ENCODE measurements at regions not wholly inside any gene's neighbourhood (a gene's known extent, or its start where the extent isn't known, plus 50 kb on each side); places are given as distances from the start of the nearest gene placed in this dataset.
A peak's percentile ranks its signal among the peaks of the same experiment; 100 is the strongest.

DNA sequence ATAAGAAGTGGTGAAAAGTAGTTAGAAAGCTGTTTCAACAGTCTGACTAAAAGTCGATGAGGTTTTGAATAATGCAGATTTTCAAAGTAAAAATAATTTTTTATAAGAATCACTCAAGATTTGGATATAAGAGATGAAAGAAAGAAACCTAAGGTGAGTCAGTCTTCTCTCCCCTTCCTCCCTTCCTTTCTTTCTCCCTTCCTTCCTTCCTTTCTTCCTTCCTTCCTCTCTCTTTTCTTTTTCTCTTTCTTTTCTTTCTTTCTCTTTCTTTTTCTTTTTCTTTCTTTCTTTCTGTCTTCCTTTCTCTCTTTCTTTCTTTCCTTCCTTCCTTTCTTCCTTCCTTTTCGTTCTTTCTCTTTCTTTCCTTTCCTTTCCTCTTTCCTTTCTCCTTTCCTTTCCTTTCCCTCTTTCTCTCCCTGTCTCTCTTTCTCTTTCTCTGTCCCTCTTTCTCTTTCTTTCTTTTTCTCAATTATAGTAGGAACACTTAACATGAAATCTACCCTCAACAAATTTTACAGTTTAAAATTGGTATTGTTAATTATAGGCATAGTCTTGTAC is 308.6 kb downstream of the ARL4A start:
- no peak overlapping the region for H3K4me3 ChIP-seq (ENCODE audit: low read depth, low read length)
- DNase-seq (ENCODE audit: low read depth in 4 of 6, low spot score in 6 of 6): no peak
- H3K9me3 ChIP-seq (ENCODE audit: control insufficient read depth, insufficient read depth, low read length): peaks cover 3% of the 10 kb centered on the region
- WGBS (ENCODE audit: insufficient coverage): 92% methylated on average over 1 of the region's 2 CpGs
- no peaks in the 10 kb centered on the region for H3K4me1 ChIP-seq (ENCODE audit: control insufficient read depth, insufficient read depth, low read length)
- H3K27ac ChIP-seq (ENCODE audit: low read depth, low read length): no peak overlapping the region
- no peaks in the 10 kb centered on the region for H3K36me3 ChIP-seq (ENCODE audit: control insufficient read depth, insufficient read depth, low read length)
- no peaks in the 10 kb centered on the region for H3K27me3 ChIP-seq (ENCODE audit: control insufficient read depth, insufficient read depth, low read length)

- no CpG with 5 or more reads among the region's 1 CpG for WGBS (ENCODE audit: insufficient coverage)
- Histone ChIP-seq H3K27ac (ENCODE audit: low read depth, low read length) (no peak overlapping the region), H3K9me3 (ENCODE audit: control insufficient read depth, insufficient read depth, low read length) (no peaks in the 10 kb centered on the region), H3K4me1 (ENCODE audit: control insufficient read depth, insufficient read depth, low read length) (no peaks in the 10 kb centered on the region), H3K4me3 (ENCODE audit: low read depth, low read length) (no peak overlapping the region), H3K36me3 (ENCODE audit: control insufficient read depth, insufficient read depth, low read length) (no peaks in the 10 kb centered on the region), H3K27me3 (ENCODE audit: control insufficient read depth, insufficient read depth, low read length) (no peaks in the 10 kb centered on the region)
- no peak for DNase-seq (ENCODE audit: low read depth in 4 of 6, low spot score in 6 of 6)
Observed at GRCh38 chr7:13007331-13007730, 319.9 kb downstream of the ARL4A start.

- Histone ChIP-seq H3K9me3 (ENCODE audit: control insufficient read depth, insufficient read depth, low read length) (no peaks in the 10 kb centered on the region), H3K4me3 (ENCODE audit: low read depth, low read length) (no peak overlapping the region), H3K36me3 (ENCODE audit: control insufficient read depth, insufficient read depth, low read length) (no peaks in the 10 kb centered on the region), H3K4me1 (ENCODE audit: control insufficient read depth, insufficient read depth, low read length) (no peaks in the 10 kb centered on the region), H3K27me3 (ENCODE audit: control insufficient read depth, insufficient read depth, low read length) (no peaks in the 10 kb centered on the region), H3K27ac (ENCODE audit: low read depth, low read length) (no peak overlapping the region)
- DNase-seq (ENCODE audit: low read depth in 4 of 6, low spot score in 6 of 6): no peak
- 100% methylated on average over 3 of the region's 3 CpGs for WGBS (ENCODE audit: insufficient coverage)
Observed at GRCh38 chr7:13009517-13009916, 322.1 kb downstream of the ARL4A start.

DNA sequence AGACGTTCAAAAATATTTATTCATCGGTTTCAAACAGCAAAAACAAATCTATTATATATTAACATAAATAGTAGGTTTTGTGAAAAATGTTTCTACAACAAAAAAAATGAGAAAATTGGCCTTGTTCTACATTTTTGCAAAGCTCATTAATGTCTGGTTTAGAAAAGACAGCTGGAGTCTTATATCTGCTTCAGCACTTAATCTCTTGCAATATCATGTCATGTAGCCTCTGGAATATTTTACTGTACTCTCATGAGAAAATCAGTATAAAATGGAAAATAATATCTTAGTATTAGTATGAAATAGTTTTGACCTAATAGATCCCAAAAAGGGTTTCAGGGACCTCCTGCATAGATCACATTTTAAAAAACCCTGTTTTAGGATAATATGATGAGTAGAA is 326.6 kb downstream of the ARL4A start:
- no peaks in the 10 kb centered on the region for H3K27me3 ChIP-seq (ENCODE audit: control insufficient read depth, insufficient read depth, low read length)
- H3K9me3 ChIP-seq (ENCODE audit: control insufficient read depth, insufficient read depth, low read length): no peaks in the 10 kb centered on the region
- H3K4me3 ChIP-seq (ENCODE audit: low read depth, low read length): no peak overlapping the region
- H3K27ac ChIP-seq (ENCODE audit: low read depth, low read length): no peak overlapping the region
- H3K36me3 ChIP-seq (ENCODE audit: control insufficient read depth, insufficient read depth, low read length): no peaks in the 10 kb centered on the region
- no peak for DNase-seq (ENCODE audit: low read depth in 4 of 6, low spot score in 6 of 6)
- no peaks in the 10 kb centered on the region for H3K4me1 ChIP-seq (ENCODE audit: control insufficient read depth, insufficient read depth, low read length)
- no CpG with 5 or more reads among the region's 2 CpGs for WGBS (ENCODE audit: insufficient coverage)

GRCh38 chr7:13016036-13016581 is 328.7 kb downstream of the ARL4A start:
- DNase-seq (ENCODE audit: low read depth in 4 of 6, low spot score in 6 of 6): no peak
- Histone ChIP-seq H3K36me3 (ENCODE audit: control insufficient read depth, insufficient read depth, low read length) (no peaks in the 10 kb centered on the region), H3K27me3 (ENCODE audit: control insufficient read depth, insufficient read depth, low read length) (no peaks in the 10 kb centered on the region), H3K4me3 (ENCODE audit: low read depth, low read length) (no peak overlapping the region), H3K4me1 (ENCODE audit: control insufficient read depth, insufficient read depth, low read length) (no peaks in the 10 kb centered on the region), H3K27ac (ENCODE audit: low read depth, low read length) (peak overlapping the region; percentile 25), H3K9me3 (ENCODE audit: control insufficient read depth, insufficient read depth, low read length) (no peaks in the 10 kb centered on the region)
- WGBS (ENCODE audit: insufficient coverage): 85% methylated on average over 7 of the region's 11 CpGs

DNA sequence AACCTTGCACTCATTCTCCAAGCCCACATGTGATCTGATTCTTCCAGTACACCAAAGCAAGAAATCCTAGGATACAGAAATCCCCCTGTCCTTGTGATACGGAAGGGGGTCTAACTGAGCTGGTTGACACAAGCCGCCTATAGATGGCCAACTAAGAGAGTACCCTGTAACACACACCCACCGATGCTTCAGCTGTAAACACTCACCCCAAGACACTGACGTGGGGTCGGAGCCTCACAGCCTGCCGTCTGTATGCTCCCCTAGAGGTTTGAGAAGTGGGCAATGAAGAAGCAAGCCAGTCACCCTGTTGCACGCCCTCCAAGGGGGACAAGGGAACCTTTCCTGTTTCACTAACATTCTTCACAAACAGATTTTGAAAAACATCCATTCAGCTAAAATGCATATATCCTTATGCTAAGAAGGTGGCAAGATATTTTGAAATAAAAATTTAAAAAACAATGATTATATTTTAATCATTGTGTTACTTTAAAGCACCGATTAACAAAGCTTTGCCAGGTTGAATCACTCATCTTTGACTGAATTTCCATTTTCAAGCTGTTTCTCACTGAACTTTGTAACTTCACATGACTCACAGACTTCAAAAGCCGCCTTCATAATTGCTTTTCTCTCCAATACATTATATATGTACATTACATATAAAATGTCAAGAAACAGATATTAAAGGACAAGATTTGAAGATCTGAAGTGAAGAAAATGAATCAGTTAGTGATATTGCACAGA is 329.3 kb downstream of the ARL4A start:
- Histone ChIP-seq H3K27ac (ENCODE audit: low read depth, low read length) (peak overlapping the region; percentile 65), H3K36me3 (ENCODE audit: control insufficient read depth, insufficient read depth, low read length) (no peaks in the 10 kb centered on the region), H3K4me3 (ENCODE audit: low read depth, low read length) (no peak overlapping the region), H3K9me3 (ENCODE audit: control insufficient read depth, insufficient read depth, low read length) (no peaks in the 10 kb centered on the region), H3K27me3 (ENCODE audit: control insufficient read depth, insufficient read depth, low read length) (no peaks in the 10 kb centered on the region), H3K4me1 (ENCODE audit: control insufficient read depth, insufficient read depth, low read length) (no peaks in the 10 kb centered on the region)
- 71% methylated on average over 5 of the region's 9 CpGs for WGBS (ENCODE audit: insufficient coverage)
- DNase-seq (ENCODE audit: low read depth in 4 of 6, low spot score in 6 of 6): no peak

DNA sequence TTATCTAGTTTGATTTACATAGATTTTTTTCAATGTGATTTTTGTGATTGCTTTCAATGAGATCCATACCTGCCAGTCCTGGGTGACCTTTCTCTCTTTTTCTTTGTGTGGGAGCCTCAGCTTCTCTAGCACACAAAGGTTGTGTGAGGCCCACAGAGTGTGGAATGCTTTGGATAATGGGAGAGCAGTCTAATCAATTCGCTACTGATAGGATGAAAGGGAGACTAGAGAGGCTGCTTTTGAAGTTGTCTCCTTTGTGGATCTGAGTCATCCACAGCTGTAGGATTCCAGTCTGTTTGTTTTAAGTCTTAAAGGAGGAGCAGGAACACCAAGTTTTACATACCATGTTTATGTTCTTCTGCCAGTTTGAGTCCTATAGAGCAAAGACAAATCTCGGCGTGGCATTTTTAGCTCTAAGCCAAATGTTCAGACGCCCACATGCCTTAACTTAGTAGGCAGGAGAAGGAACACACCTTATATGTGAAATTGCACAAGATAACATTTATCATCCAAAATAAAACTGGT is 330.0 kb downstream of the ARL4A start:
- H3K9me3 ChIP-seq (ENCODE audit: control insufficient read depth, insufficient read depth, low read length): no peaks in the 10 kb centered on the region
- H3K4me3 ChIP-seq (ENCODE audit: low read depth, low read length): no peak overlapping the region
- H3K4me1 ChIP-seq (ENCODE audit: control insufficient read depth, insufficient read depth, low read length): no peaks in the 10 kb centered on the region
- DNase-seq (ENCODE audit: low read depth in 4 of 6, low spot score in 6 of 6): peak in 2 of 6 donors; percentile 30 to 52
- H3K27ac ChIP-seq (ENCODE audit: low read depth, low read length): peak overlapping the region; percentile 65
- no peaks in the 10 kb centered on the region for H3K36me3 ChIP-seq (ENCODE audit: control insufficient read depth, insufficient read depth, low read length)
- no peaks in the 10 kb centered on the region for H3K27me3 ChIP-seq (ENCODE audit: control insufficient read depth, insufficient read depth, low read length)
- WGBS (ENCODE audit: insufficient coverage): 30% methylated on average over 1 of the region's 4 CpGs

DNA sequence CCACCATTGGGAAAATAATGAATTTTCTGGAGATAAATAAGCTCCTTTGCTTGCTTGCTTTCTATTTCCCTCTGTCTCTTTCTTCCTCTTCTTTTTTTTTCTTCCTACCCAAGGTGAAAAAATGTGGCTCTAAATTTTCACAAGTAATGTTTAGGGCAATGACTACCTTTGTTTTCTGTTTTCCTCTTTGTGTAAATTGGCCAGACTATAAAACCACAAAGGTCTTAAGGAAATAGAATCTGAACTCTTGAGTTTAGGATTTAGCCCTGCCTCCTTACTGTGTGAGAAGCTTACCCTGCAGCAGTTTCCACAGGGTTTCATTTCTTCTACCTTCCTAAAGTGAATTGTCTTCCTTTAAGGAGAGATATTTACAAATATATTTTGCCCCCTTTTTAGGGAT is 330.4 kb downstream of the ARL4A start:
- H3K27me3 ChIP-seq (ENCODE audit: control insufficient read depth, insufficient read depth, low read length): no peaks in the 10 kb centered on the region
- no peak for DNase-seq (ENCODE audit: low read depth in 4 of 6, low spot score in 6 of 6)
- no peaks in the 10 kb centered on the region for H3K9me3 ChIP-seq (ENCODE audit: control insufficient read depth, insufficient read depth, low read length)
- H3K4me3 ChIP-seq (ENCODE audit: low read depth, low read length): no peak overlapping the region
- H3K27ac ChIP-seq (ENCODE audit: low read depth, low read length): peak overlapping the region; percentile 65
- H3K36me3 ChIP-seq (ENCODE audit: control insufficient read depth, insufficient read depth, low read length): no peaks in the 10 kb centered on the region
- H3K4me1 ChIP-seq (ENCODE audit: control insufficient read depth, insufficient read depth, low read length): no peaks in the 10 kb centered on the region

DNA sequence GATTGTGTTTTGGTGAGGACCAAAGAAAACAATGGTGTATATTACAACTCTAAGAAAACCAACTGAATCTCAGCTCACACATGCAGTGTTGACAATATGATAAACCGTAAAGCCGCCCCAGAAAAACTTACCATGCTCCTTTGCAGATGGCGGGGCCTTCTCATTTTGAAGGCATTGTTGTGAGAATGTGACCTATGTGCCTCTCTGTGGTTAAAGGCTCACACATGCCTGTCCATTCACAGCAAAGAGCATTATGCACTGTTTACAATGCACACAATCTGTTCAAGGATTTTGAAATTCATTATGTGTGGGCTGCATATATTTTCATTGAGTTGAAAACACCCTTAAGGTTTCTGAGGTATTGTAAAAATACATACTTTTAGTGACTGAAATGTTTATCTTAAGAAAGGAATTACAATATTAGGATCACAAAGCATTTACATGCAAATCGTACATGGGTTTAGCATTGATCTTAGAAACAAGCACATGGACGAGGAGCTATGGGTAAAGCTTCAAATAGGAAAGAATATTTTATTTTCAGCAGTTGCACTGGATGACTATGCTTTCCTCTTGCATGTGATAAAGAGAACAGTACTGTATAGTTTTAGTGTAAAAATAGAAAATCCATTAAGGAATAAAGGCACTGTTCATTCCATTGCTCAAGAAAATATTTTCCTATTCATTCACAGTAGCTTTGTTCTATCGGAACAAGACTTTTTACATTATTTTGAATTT is 334.3 kb downstream of the ARL4A start:
- H3K36me3 ChIP-seq (ENCODE audit: control insufficient read depth, insufficient read depth, low read length): no peaks in the 10 kb centered on the region
- peak in 2 of 6 donors; percentile 51 to 55 for DNase-seq (ENCODE audit: low read depth in 4 of 6, low spot score in 6 of 6)
- H3K27ac ChIP-seq (ENCODE audit: low read depth, low read length): peak overlapping the region; percentile 78
- no peaks in the 10 kb centered on the region for H3K9me3 ChIP-seq (ENCODE audit: control insufficient read depth, insufficient read depth, low read length)
- no CpG with 5 or more reads among the region's 6 CpGs for WGBS (ENCODE audit: insufficient coverage)
- no peaks in the 10 kb centered on the region for H3K4me1 ChIP-seq (ENCODE audit: control insufficient read depth, insufficient read depth, low read length)
- H3K27me3 ChIP-seq (ENCODE audit: control insufficient read depth, insufficient read depth, low read length): no peaks in the 10 kb centered on the region
- no peak overlapping the region for H3K4me3 ChIP-seq (ENCODE audit: low read depth, low read length)
